ENCODE measurements at regions not wholly inside any gene's neighbourhood (a gene's known extent, or its start where the extent isn't known, plus 50 kb on each side); places are given as distances from the start of the nearest gene placed in this dataset.

GRCh38 chr5:164435576-164435975 is 930.2 kb downstream of the MAT2B start:
- TF ChIP-seq CTCF (IDR thresholded peaks at IDR 0.05): no peak
- no peak for TF ChIP-seq POLR2A (IDR thresholded peaks at IDR 0.05)
